ENCODE measurements at regions not wholly inside any gene's neighbourhood (a gene's known extent, or its start where the extent isn't known, plus 50 kb on each side); places are given as distances from the start of the nearest gene placed in this dataset. TPM values are rescaled to one million over a fixed set of nuclear protein-coding genes. Genes with fewer than 3 reads are reported as not detected.

DNA sequence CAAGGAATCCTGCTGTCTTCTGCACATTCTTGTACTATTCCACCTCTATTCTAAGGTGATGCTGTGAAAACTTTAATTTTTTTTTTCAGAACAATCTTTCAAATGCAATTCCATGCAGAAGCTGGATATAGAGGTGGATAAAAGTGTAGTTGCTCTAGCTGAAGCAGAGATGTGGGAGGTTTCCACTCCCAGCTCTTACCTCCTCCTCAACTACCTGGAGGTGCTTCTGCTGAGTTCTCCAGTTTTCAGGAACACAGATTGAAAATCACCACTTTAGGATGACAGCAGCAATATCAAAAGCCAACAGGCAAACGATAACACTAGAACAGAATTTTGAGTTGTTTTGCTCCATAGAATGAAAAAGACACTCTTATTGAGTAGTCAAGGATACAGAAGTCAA lies 51.1 kb upstream of the FAM98A start:
- 35 to 81% methylated on average over 1 of the region's 1 CpG for WGBS, 2 donors
- DNase-seq (ENCODE audit: low spot score in 2 of 2), result no peak

More for the DNA sequence above, 51.1 kb upstream of the FAM98A start:
- H3K27me3 ChIP-seq, result no peaks in the 10 kb centered on the region
- H3K4me3 ChIP-seq, result no peak overlapping the region
- no peaks in the 10 kb centered on the region for H3K4me1 ChIP-seq
- H3K36me3 ChIP-seq, result no peaks in the 10 kb centered on the region
- TF ChIP-seq POLR2A (IDR thresholded peaks at IDR 0.05), result no peak
- no peak for TF ChIP-seq CTCF (IDR thresholded peaks at IDR 0.05)
- TF ChIP-seq EP300 (IDR thresholded peaks at IDR 0.05), result no peak
- H3K9me3 ChIP-seq, result peaks cover 0 to 10% (median 0%) of the 10 kb centered on the region in 4 donors
- H3K27ac ChIP-seq, result no peak overlapping the region

Small RNA genes lying in the stretch of these regions (small RNA-seq; reads per million reads assigned to genes)
- not detected for gene AC013442.1
- gene AC083939.1, result not detected
- not detected for gene MIR548AD
- gene RNU6-1117P, result not detected

Measured in tibial nerve (tissue), 4 donors.